SK-N-DZ (cell line): ENCODE measurements at regions not wholly inside any gene's neighbourhood (a gene's known extent, or its start where the extent isn't known, plus 50 kb on each side); places are given as distances from the start of the nearest gene placed in this dataset.

Experiments
- DNase-seq: peaks from one replicate; pipeline ENCODE4 v3.0.0-alpha.2; 2015; ENCODE audit warnings: low spot score

GRCh38 chr11:32039149-32039548 lies 51.7 kb upstream of the RCN1 start:
- no peak for DNase-seq

GRCh38 chr11:32034680-32035079 lies 56.2 kb upstream of the RCN1 start:
- no peak for DNase-seq

- DNase-seq: no peak
Observed at GRCh38 chr11:32034149-32034548, 56.7 kb upstream of the RCN1 start.

GRCh38 chr11:32033491-32033890 lies 57.4 kb upstream of the RCN1 start:
- DNase-seq: no peak

GRCh38 chr11:32033067-32033466 lies 57.8 kb upstream of the RCN1 start:
- DNase-seq: no peak

- DNase-seq: no peak
Observed at GRCh38 chr11:32032478-32032877, 58.4 kb upstream of the RCN1 start.

GRCh38 chr11:32032052-32032451 lies 58.8 kb upstream of the RCN1 start:
- no peak for DNase-seq

- DNase-seq: peak; percentile 13
Observed at GRCh38 chr11:32030875-32031503, 59.9 kb upstream of the RCN1 start.

GRCh38 chr11:32029721-32030120 lies 61.2 kb upstream of the RCN1 start:
- DNase-seq: no peak

GRCh38 chr11:32028201-32028600 lies 62.7 kb upstream of the RCN1 start:
- DNase-seq: no peak

GRCh38 chr11:32026766-32027165 lies 64.1 kb upstream of the RCN1 start:
- DNase-seq: no peak

- no peak for DNase-seq
Observed at GRCh38 chr11:32024948-32025347, 65.9 kb upstream of the RCN1 start.

GRCh38 chr11:32023370-32024305 lies 67.2 kb upstream of the RCN1 start:
- DNase-seq: no peak

- DNase-seq: no peak
Observed at GRCh38 chr11:32018672-32019071, 72.2 kb upstream of the RCN1 start.

GRCh38 chr11:32016111-32016510 lies 74.8 kb upstream of the RCN1 start:
- no peak for DNase-seq

GRCh38 chr11:32015427-32015826 lies 75.4 kb upstream of the RCN1 start:
- DNase-seq: no peak

GRCh38 chr11:32013603-32014002 lies 77.3 kb upstream of the RCN1 start:
- no peak for DNase-seq

GRCh38 chr11:32012049-32012448 lies 78.8 kb upstream of the RCN1 start:
- no peak for DNase-seq

- DNase-seq: no peak
Observed at GRCh38 chr11:32008880-32009551, 81.9 kb upstream of the RCN1 start.

GRCh38 chr11:32006799-32007388 lies 84.0 kb upstream of the RCN1 start:
- peak; percentile 45 for DNase-seq

GRCh38 chr11:32005786-32006416 lies 85.0 kb upstream of the RCN1 start:
- no peak for DNase-seq

- DNase-seq: no peak
Observed at GRCh38 chr11:32003335-32003734, 87.5 kb upstream of the RCN1 start.
